ENCODE measurements at regions not wholly inside any gene's neighbourhood (a gene's known extent, or its start where the extent isn't known, plus 50 kb on each side); places are given as distances from the start of the nearest gene placed in this dataset.

- BruUV-seq (replicated peaks) = no TSS peak
- no peak overlapping the region for H3K27ac ChIP-seq (ENCODE audit: low read depth, low read length, poor library complexity, severe bottlenecking)
- H3K36me3 ChIP-seq (ENCODE audit: insufficient read depth, low read length, poor library complexity, severe bottlenecking) = no peaks in the 10 kb centered on the region
- intact Hi-C loops (cut with micrococcal nuclease; ENCODE audit: unreplicated experiment) = no loop called here
- no peak for DNase-seq (ENCODE audit: low spot score)
- no peak for TF ChIP-seq EZH2 (IDR thresholded peaks at IDR 0.05; ENCODE audit: borderline replicate concordance, low read depth, low read length, poor library complexity, severe bottlenecking)
- no peak for TF ChIP-seq CTCF (conservative IDR thresholded peaks at IDR 0.05; ENCODE audit: low read depth, low read length)
- ChIA-PET POLR2A (ENCODE audit: low non-redundant PET) (no interaction called here), CTCF (no interaction called here)
- peaks cover 5% of the 10 kb centered on the region for H3K27me3 ChIP-seq (replicated peaks; ENCODE audit: insufficient read depth, low read depth, low read length, poor library complexity)
- H3K4me1 ChIP-seq (ENCODE audit: insufficient read depth, low read length, poor library complexity, severe bottlenecking) = no peaks in the 10 kb centered on the region
- H3K4me3 ChIP-seq (ENCODE audit: low read depth, low read length, poor library complexity, severe bottlenecking) = no peak overlapping the region
- no peaks in the 10 kb centered on the region for H3K9me3 ChIP-seq (ENCODE audit: low read depth, low read length, poor library complexity, severe bottlenecking)
These were observed 104.2 kb upstream of the MAGI3 start for GRCh38 chr1:113286156-113286555.

- BruUV-seq (replicated peaks) = no TSS peak
- ChIA-PET POLR2A (ENCODE audit: low non-redundant PET) (no interaction called here), CTCF (no interaction called here)
- H3K27ac ChIP-seq (ENCODE audit: low read depth, low read length, poor library complexity, severe bottlenecking) = no peak overlapping the region
- no peak for DNase-seq (ENCODE audit: low spot score)
- intact Hi-C loops (cut with micrococcal nuclease; ENCODE audit: unreplicated experiment) = no loop called here
- no peaks in the 10 kb centered on the region for H3K4me1 ChIP-seq (ENCODE audit: insufficient read depth, low read length, poor library complexity, severe bottlenecking)
- H3K27me3 ChIP-seq (replicated peaks; ENCODE audit: insufficient read depth, low read depth, low read length, poor library complexity) = peaks cover 13% of the 10 kb centered on the region
- no peaks in the 10 kb centered on the region for H3K9me3 ChIP-seq (ENCODE audit: low read depth, low read length, poor library complexity, severe bottlenecking)
- TF ChIP-seq EZH2 (IDR thresholded peaks at IDR 0.05; ENCODE audit: borderline replicate concordance, low read depth, low read length, poor library complexity, severe bottlenecking) (no peak), CTCF (conservative IDR thresholded peaks at IDR 0.05; ENCODE audit: low read depth, low read length) (no peak)
- no peak overlapping the region for H3K4me3 ChIP-seq (ENCODE audit: low read depth, low read length, poor library complexity, severe bottlenecking)
- H3K36me3 ChIP-seq (ENCODE audit: insufficient read depth, low read length, poor library complexity, severe bottlenecking) = no peaks in the 10 kb centered on the region
These were observed 98.3 kb upstream of the MAGI3 start for GRCh38 chr1:113291777-113292602.

- no peaks in the 10 kb centered on the region for H3K4me1 ChIP-seq (ENCODE audit: insufficient read depth, low read length, poor library complexity, severe bottlenecking)
- ChIA-PET POLR2A (ENCODE audit: low non-redundant PET) (no interaction called here), CTCF (no interaction called here)
- H3K27me3 ChIP-seq (replicated peaks; ENCODE audit: insufficient read depth, low read depth, low read length, poor library complexity) = peaks cover 13% of the 10 kb centered on the region
- no peaks in the 10 kb centered on the region for H3K9me3 ChIP-seq (ENCODE audit: low read depth, low read length, poor library complexity, severe bottlenecking)
- H3K27ac ChIP-seq (ENCODE audit: low read depth, low read length, poor library complexity, severe bottlenecking) = no peak overlapping the region
- DNase-seq (ENCODE audit: low spot score) = no peak
- no TSS peak for BruUV-seq (replicated peaks)
- no peak for TF ChIP-seq EZH2 (IDR thresholded peaks at IDR 0.05; ENCODE audit: borderline replicate concordance, low read depth, low read length, poor library complexity, severe bottlenecking)
- TF ChIP-seq CTCF (conservative IDR thresholded peaks at IDR 0.05; ENCODE audit: low read depth, low read length) = no peak
- no peak overlapping the region for H3K4me3 ChIP-seq (ENCODE audit: low read depth, low read length, poor library complexity, severe bottlenecking)
- intact Hi-C loops (cut with micrococcal nuclease; ENCODE audit: unreplicated experiment) = no loop called here
- no peaks in the 10 kb centered on the region for H3K36me3 ChIP-seq (ENCODE audit: insufficient read depth, low read length, poor library complexity, severe bottlenecking)
These were observed 97.6 kb upstream of the MAGI3 start for GRCh38 chr1:113292603-113293255.
